ENCODE measurements at regions not wholly inside any gene's neighbourhood (a gene's known extent, or its start where the extent isn't known, plus 50 kb on each side); places are given as distances from the start of the nearest gene placed in this dataset.

GRCh38 chr20:51276296-51276695 is 253.4 kb upstream of the KCNG1 start:
- TF ChIP-seq CTCF (IDR thresholded peaks at IDR 0.05): no peak
- no peak for TF ChIP-seq POLR2A (IDR thresholded peaks at IDR 0.05)
